K562 (cell line): ENCODE measurements at regions not wholly inside any gene's neighbourhood (a gene's known extent, or its start where the extent isn't known, plus 50 kb on each side); places are given as distances from the start of the nearest gene placed in this dataset.

Experiments used
- ARID3B ChIP-seq: fragments of 250-450 bp; sonication (Bioruptor Pico); IDR thresholded peaks from 2 replicates; pipeline ENCODE4 v1.4.0; 2020; ENCODE audit warnings: borderline replicate concordance
- ATF1 ChIP-seq, 2 experiments: fragments of 450-650 bp in 1 of 2; IDR thresholded peaks; 2 replicates each; pipeline ENCODE4 v1.6.1; 2016; ENCODE audit warnings: missing compliant biosample characterization in 1 of 2, missing genetic modification characterization in 1 of 2
- CEBPB ChIP-seq: fragments of 450-650 bp; IDR thresholded peaks from 2 replicates; pipeline ENCODE4 v1.6.1; 2016; ENCODE audit warnings: missing genetic modification characterization, missing compliant biosample characterization
- CEBPG ChIP-seq, 3 experiments: fragments of 200-800 bp in 1 of 3; sonication (Bioruptor generic) in 1 of 3; sonication (generic) in 1 of 3; formaldehyde crosslinking in 1 of 3; IDR thresholded peaks in 2 of 3; conservative IDR thresholded peaks in 1 of 3; 2 replicates each; pipeline versions ENCODE4 v1.6.1 to v1.8.0; 2016 to 2022; ENCODE audit warnings: missing compliant biosample characterization in 2 of 3, missing genetic modification characterization in 2 of 3, mild to moderate bottlenecking in 1 of 3, missing genetic modification reagents in 1 of 3
- ELF1 ChIP-seq: fragments of 200-800 bp; sonication (Bioruptor generic); IDR thresholded peaks from 2 replicates; pipeline ENCODE4 v1.6.1; 2016; ENCODE audit warnings: missing genetic modification characterization, missing compliant biosample characterization
- ESRRB ChIP-seq: fragments of 250-450 bp; sonication (Bioruptor Pico); IDR thresholded peaks from 2 replicates; pipeline ENCODE4 v1.5.0; 2020; ENCODE audit warnings: mild to moderate bottlenecking, moderate library complexity, borderline replicate concordance
- FOSL1 ChIP-seq: fragments of 200-800 bp; sonication (Bioruptor generic); conservative IDR thresholded peaks from 2 replicates; pipeline ENCODE4 v1.6.1; 2016; ENCODE audit warnings: missing genetic modification characterization, missing compliant biosample characterization
- FOXP4 ChIP-seq: sonication (generic); formaldehyde crosslinking; IDR thresholded peaks from 2 replicates; pipeline ENCODE4 v1.8.0; 2022; ENCODE audit warnings: mild to moderate bottlenecking, missing genetic modification reagents, borderline replicate concordance
- HES1 ChIP-seq: fragments of 450-650 bp; IDR thresholded peaks from 2 replicates; pipeline ENCODE4 v1.6.1; 2016; ENCODE audit warnings: low read depth, mild to moderate bottlenecking, moderate library complexity
- MEF2D ChIP-seq: conservative IDR thresholded peaks from 2 replicates; pipeline ENCODE4 v1.6.1; 2016; ENCODE audit warnings: low read depth, missing genetic modification characterization, missing compliant biosample characterization
- MTF1 ChIP-seq: fragments of 250-450 bp; sonication (Bioruptor Pico); IDR thresholded peaks from 2 replicates; pipeline ENCODE4 v1.9.0; 2021; ENCODE audit warnings: moderate library complexity, mild to moderate bottlenecking, inconsistent platforms, borderline replicate concordance
- NCOA6 ChIP-seq: fragments of 450-650 bp; IDR thresholded peaks from 2 replicates; pipeline ENCODE4 v1.6.1; 2017; ENCODE audit warnings: mild to moderate bottlenecking
- SMARCA4 ChIP-seq: fragments of 450-650 bp; IDR thresholded peaks from 2 replicates; pipeline ENCODE4 v1.6.1; 2016
- WHSC1 ChIP-seq: IDR thresholded peaks from one replicate; pipeline ENCODE4 v1.6.1; 2012; ENCODE audit warnings: low read length, control low read depth, inconsistent platforms
- ZBTB34 ChIP-seq: fragments of 250-450 bp; sonication (Bioruptor Pico); IDR thresholded peaks from 2 replicates; pipeline ENCODE4 v1.8.0; 2021; ENCODE audit warnings: mild to moderate bottlenecking, moderate library complexity
- ZBTB49 ChIP-seq: sonication (generic); formaldehyde crosslinking; IDR thresholded peaks from 2 replicates; pipeline ENCODE4 v1.8.0; 2022; ENCODE audit warnings: missing genetic modification reagents, mild to moderate bottlenecking, borderline replicate concordance
- ZKSCAN1 ChIP-seq: fragments of 150-350 bp; IDR thresholded peaks from 2 replicates; pipeline ENCODE4 v1.6.1; 2016; ENCODE audit warnings: low read depth, low read length
- ZKSCAN8 ChIP-seq: fragments of 200-800 bp; sonication (Bioruptor generic); IDR thresholded peaks from 2 replicates; pipeline ENCODE4 v1.6.1; 2016; ENCODE audit warnings: missing genetic modification characterization, missing compliant biosample characterization
- ZNF445 ChIP-seq: fragments of 250-450 bp; sonication (Bioruptor Pico); IDR thresholded peaks from 2 replicates; pipeline ENCODE4 v1.4.0; 2020; ENCODE audit warnings: low read depth, mild to moderate bottlenecking, moderate library complexity
- ZZZ3 ChIP-seq: fragments of 450-650 bp; IDR thresholded peaks from 2 replicates; pipeline ENCODE4 v1.6.1; 2016; ENCODE audit warnings: antibody characterized with exemption, mild to moderate bottlenecking, moderate library complexity

GRCh38 chr5:5598547-5599113 is 176.2 kb downstream of the ICE1 start (continued):
- TF ChIP-seq HES1 (no peak), MTF1 (no peak), CEBPB (tag) (peak; percentile 89), ELF1 (peak; percentile 59), ZBTB49 (no peak), ARID3B (CRISPR knock-in tag) (no peak), SMARCA4 (peak; percentile 65; the same call in 1 of the 2 replicates), WHSC1 (no peak), ZZZ3 (no peak), FOXP4 (CRISPR knock-in tag) (no peak), MEF2D (tag) (peak; percentile 56), ZNF445 (CRISPR knock-in tag) (no peak), ESRRB (CRISPR knock-in tag) (no peak), ZKSCAN1 (no peak), ZKSCAN8 (CRISPR knock-in tag) (0 out of 2 replicates have a peak, but pooled peaks have one; percentile 11), ATF1 (CRISPR knock-in tag; IDR thresholded peaks at IDR 0.05) (no peak), ATF1 (tag; IDR thresholded peaks at IDR 0.05) (peak; percentile 89), ZBTB34 (CRISPR knock-in tag) (no peak), FOSL1 (tag) (peak; percentile 90), CEBPG (CRISPR knock-in tag; IDR thresholded peaks at IDR 0.05) (peak; percentile 92), CEBPG (tag; conservative IDR thresholded peaks at IDR 0.05 in 1 of 2, IDR thresholded peaks at IDR 0.05 in 1 of 2) (peak; percentile 99 to 100), NCOA6 (no peak)
